Daoy (cell line): ENCODE measurements at regions not wholly inside any gene's neighbourhood (a gene's known extent, or its start where the extent isn't known, plus 50 kb on each side); places are given as distances from the start of the nearest gene placed in this dataset.
A peak's percentile ranks its signal among the peaks of the same experiment; 100 is the strongest.
"Not testable (repeated sequence)": the region's sequence is repeated elsewhere in the genome, so short reads cannot be mapped to it uniquely, and the experiment has no call there.

Source experiments
- DNase-seq: peaks from one replicate; pipeline ENCODE4 v3.0.0-alpha.2; 2015; ENCODE audit warnings: low read depth

DNA sequence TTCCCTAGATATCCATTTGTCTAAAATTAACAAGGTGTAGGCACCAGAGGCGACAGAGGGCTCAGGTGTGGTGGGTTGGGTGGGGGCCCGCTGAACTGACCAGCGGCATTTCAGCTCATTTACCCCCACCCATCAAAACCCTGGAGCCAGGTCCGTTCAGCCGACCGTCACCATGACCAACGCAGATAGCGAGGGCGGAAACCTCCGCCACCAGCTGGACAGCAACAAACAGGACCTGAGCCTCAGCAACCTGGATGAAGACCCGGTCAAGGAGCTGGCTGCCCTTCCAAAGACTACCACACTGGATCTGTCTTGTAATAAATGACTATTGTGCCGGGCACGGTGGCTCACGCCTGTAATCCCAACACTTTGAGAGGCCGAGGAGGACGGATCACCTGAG, 120.8 kb upstream of the LGSN start:
- no peak for DNase-seq

DNA sequence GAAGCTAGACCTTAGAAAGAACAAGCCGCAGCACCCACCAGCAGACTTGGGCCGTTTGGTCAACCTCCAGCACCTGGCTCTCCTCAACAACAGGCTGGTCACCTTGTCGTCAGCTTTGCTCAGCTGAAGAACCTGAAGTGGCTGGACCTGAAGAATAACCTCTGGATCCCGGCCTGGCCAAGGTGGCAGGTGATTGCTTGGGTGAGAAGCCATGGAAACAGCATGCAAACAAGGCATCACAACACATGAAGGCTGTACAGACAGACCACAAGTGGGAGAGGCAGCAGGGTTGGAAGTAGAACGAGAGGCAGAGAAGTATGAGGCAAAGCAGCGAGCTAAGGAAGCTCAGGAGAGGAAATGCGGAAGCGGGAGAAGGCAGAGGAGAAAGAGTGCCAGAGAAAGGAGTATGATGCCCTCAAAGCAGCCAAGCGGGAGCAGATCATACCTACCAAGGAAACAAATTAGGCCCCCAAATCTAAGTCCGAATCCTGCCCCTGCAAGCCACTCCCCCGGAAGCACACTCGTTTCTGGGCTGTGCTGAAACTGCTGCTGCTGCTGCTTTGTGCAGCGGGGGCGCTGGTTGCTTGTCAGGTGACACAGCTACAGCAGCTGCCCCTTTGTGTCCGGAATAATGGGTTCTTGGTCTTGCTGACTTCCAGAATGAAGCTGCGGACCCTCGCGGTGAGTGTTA, 121.6 kb upstream of the LGSN start:
- DNase-seq, result peak; percentile 5

DNA sequence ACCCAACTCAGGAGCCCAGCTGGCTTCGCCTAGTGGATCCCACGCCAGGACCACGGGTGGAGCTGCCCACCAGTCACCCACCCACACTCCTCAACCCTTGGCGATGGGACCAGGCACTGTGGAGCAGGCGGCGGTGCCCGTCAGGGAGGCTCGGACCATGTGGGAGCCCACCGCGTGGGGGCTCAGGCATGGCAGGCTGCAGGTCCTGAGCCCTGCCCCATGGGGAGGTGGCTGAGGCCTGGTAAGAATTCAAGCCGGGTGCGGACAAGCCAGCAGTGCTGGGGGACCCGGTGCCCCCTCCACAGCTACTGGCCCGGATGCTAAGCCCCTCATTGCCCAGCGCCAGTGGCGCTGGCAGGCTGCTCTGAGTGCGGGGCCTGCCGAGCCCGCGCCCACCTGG, 123.1 kb upstream of the LGSN start:
- no peak for DNase-seq

DNA sequence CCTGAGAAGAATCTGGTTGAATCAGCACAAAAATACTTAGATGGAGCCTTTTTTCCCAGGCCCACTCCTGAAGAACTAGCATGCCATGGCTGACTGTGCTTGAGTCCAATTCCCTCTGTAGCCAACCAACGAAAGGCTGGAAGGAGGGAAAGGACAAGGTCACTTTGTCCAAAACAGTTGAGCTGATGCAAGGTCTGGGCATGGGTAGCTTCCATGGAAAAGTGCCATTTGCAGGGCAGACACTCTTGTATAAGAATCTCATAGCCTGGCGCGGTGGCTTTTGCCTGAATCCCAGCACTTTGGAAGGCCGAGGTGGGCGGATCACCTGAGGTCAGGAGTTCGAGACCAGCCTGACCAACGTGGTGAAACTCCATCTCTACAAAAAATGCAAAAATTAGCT, 125.0 kb upstream of the LGSN start:
- no peak for DNase-seq

DNA sequence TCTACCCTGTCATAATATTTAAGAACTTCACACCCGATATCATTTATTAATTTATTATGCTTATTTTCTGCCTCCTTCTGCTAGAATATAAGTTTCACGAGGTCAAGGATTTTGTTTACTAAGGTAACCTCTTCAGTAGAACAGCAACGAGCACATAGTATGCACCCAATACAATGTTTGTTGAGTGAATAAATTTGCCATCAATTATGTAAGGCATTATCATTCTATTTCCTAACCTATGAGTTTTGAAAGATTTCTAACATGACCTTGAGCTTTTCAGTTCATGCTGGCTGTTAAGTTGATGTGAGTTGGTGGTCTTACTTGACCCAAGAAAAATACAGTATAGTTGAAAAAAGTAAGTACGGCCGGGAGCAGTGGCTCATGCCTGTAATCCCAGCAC, 125.9 kb upstream of the LOC128125822 start:
- no peak for DNase-seq

DNA sequence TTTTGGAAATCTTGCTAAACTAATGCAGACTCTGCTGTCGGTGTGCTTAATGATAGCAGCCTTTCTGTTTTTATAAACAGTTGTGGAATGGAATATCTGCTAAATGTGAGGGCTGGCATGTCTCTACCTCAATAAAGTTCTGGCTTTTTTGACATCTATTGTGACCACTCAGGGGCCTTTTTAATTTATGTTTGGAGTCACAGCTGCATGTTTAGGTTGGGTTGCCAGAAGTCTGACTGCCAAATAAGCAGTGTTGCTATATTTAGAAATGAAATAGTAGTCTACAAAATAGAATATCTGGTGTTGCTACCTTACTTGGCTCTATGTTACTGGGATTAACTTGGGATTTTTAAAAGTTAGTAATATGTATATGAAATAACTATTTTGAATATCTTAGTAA, 125.1 kb upstream of the LOC128125822 start:
- no peak for DNase-seq

DNA sequence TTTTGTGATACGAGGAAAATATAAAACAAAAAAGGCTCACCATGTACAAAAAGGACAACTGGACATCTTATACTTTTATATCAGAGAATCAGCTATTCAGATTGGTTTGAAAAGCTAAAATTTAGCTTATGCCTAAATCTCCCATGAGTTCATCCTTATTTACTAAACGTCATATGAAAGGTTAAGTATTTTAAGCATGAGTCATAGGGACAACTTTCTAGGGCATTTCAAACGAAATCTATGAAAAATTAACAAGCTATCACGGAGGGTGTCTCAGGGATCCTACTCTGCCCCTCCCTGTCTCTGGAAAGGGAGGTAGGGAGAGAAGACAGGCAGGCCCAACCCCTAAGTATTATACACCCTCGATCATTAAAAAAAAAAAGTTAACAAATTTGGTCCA, 124.1 kb upstream of the LOC128125822 start:
- no peak for DNase-seq

DNA sequence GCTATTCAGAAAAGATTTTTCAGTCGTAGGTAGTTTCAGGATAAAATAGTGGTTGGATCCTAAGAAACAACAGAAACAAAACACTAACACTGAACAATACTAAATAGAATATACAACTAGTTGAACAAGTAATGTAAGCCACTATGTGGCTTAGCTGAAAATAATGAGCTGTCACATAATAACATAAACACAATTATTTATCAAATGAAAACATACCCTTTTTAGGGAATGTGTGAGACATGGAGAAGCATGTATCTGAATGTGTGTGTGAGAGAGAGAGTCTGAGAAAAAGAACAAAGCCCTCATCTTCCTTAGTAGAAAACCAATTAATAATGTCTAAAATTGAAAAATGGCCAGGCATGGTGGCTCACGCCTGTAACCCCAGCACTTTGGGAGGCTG, 122.6 kb upstream of the LOC128125822 start:
- DNase-seq, result no peak

DNA sequence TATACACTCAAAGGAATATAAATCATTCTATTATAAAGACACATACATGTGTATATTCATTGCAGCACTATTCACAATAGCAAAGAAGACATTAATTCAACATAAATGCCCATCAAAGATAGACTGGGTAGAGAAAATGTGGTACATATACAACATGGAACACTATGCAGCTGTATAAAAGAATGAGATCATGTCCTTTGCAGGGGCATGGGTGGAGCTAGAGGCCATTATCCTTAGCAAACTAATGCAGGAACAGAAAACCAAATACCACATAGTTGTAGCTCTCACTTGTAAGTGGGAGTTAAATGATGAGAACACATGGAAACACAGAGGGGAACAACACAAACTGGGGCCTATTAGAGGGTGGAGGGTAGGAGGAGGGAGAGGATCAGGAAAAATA, 121.0 kb upstream of the LOC128125822 start:
- no peak for DNase-seq

DNA sequence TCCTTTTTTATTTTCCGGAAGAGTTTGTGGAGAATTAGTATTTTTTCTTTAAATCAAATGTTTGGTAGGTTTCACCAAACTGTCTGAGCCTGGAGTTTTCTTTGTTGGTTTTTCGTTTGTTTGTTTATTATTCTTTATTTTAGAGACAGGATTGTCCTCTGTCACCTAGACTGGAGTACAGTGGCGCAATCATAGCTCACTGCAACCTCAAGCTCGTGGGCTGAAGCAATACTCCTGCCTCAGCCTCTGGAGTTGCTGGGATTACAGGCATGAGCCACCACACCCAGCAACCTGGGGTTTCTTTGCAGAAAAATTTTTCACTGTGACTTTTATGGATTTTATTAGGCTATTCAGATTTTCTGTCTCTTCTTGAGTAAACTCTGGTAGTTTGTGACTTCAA, 120.2 kb upstream of the LOC128125822 start:
- DNase-seq, result no peak

DNA sequence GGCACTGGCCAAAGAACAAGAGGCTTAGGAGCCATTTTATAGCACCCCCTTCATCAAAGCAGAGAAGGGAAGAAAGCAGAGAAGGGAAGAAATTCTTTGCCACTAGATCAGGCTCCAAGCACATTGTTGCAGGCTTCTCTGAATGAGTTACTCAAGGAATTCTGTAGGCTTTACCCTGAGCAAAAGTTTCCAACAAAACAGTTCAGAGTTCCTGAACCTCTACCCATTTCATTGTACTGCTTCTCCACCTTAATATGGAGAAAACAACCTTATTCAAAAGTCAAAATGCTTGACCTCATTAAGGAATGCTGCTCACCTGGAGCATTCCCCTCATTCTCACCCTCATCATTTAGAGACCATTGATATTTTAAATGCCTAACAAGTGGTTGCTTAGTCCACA, 115.5 kb upstream of the LOC128125822 start:
- no peak for DNase-seq

DNA sequence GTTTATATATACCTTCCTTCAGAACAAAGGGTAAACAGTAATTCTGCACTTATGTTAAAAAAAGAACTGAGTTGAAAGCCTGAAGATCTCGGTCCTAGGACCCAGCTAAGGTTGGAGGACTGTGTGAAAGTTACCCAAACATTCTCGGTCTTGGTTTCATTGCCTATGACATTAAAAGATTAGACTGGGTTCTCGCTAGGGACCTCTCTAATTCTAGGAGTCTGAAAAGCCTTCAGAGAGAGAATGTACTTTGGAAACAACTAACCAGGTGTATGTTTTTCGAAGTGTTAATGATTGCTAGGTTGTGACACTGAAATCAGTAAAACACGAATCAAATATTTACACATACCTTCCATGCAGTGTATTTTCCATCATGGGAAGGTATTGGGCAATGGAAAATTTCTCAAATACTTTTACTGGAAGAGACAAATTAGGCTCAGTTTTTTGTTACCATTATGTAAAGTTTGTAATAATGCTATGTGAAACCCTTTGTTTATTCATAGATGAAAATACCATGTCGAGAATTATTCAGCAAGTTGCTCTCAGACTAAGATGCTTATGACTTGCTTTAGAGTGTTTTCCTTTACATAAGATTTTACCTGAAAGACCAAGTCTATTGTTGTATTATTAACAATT, 113.7 kb upstream of the LOC128125822 start:
- DNase-seq, result no peak

DNA sequence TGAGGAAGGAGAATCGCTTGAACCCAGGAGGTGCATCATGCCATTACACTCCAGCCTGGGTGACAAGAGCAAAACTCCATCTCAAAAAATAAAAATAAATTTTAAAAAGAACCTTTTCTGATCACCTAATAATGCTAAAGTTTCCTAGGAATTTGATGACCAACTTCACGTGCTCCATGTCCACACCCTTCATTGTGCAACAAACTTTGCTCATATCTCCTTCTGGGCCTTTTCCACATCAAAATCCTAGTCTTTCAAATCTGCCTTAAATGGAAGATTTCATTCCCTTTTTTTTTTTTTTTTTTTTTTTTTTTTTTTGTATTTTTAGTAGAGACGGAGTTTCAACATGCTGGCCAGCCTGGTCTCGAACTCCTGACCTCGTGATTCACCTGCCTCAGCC, 112.5 kb upstream of the LOC128125822 start:
- no peak for DNase-seq

DNA sequence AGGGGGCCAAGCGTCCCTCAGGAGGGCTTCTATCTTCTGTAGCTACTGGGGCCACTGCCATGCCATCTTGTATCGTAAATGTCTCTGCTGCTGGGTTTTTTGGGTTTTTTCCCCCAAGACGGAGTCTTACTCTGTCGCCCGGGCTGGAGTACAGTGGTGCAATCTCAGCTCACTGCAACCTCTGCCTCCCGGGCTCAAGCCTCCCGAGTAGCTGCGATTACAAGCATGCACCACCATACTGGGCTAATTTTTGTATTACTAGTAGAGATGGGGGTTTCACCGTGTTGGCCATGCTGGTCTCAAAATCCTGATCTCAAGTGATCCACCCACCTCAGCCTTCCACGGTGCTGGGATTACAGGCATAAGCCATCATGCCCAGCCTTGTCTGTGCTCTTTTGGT, 111.3 kb upstream of the LOC128125822 start:
- no peak for DNase-seq

DNA sequence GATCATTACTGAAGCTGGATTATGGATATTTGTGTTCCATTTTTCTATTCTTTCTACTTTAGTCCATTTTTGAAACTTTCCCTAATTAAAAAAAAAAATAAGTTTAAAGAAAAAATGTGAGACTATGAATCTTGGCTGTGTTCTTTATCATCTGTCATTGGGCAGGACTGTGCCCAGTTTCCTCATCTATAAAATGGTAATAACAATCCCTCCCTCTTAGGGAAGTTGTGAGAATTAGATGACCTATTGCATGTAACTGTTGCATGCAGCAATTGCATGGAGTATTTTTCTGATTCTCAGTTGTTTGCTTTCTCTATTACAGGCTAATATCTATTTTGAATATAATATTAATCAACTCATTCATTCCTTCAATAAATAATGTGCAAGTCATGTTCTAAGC, 108.2 kb upstream of the LOC128125822 start:
- no peak for DNase-seq

DNA sequence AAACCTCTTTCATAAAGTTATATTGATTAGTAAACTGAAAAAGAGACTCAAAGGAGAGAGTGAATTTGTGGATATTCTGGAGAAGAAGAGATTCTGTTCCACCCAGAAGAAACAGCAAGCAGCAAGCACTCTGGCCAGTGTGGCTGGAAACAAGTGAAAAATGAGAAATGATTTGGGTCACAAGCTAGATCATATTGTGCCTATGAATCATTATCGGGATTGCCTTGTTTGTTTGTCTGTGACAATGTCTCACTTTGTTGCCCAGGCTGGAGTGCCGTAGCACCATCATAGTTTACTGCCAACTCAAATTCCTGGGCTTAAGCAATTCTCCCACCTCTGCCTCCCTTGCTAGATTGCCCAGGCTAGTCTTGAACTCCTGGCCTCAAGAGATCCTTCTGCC, 106.5 kb upstream of the LOC128125822 start:
- no peak for DNase-seq

DNA sequence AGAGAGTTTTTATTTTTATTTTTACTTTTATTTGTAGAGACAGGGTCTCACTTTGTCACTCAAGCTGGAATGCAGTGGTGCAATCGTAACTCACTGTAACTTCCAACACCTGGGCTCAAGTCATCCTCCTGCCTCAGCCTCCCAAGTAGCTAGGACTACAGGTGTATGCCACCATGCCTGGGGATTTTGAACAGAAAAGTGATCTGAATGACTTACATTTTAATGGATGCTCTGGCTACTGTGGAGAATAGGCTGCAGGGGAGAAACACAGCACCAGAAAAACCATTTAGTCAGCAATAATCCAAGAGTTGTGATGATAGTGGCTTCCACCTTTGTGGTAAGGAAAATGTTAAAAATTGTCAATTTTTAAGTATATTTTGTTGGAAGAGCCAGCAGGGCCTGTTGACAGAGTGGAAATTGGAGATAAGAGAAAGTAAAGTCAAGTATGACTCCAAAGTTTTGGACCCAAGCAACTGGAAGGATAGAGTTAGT, 106.0 kb upstream of the LOC128125822 start:
- DNase-seq, result no peak

DNA sequence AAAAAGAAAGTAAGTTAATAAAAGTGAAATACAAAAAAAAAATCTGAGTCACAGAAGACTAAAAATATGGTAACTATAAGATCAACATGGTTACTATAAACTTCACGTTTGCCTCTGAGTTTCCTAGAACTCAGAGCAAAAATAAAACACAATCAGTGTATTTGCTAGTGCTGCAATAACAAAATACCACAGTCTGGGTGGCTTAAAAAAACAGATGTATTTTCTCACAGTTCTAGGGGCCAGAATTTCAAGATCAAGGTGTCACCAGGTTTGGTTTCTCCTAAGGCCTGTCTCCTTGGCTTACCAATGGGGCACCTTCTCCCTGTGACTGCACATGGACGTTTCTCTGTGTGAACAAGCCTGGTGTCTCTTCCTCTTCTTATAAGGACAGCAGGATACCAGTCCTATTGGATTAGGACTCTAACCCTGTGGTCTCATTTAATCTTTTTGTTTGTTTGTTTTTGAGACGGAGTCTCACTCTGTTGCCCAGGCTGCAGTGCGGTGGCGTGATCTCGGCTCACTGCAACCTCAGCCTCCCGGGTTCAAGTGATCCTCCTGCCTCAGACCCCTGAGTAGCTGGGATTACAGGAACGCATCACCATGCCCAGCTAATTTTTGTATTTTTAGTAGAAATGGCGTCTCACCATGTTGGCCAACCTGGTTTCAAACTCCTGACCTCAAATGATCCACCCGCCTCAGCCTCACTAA, 104.9 kb upstream of the LOC128125822 start:
- DNase-seq, result no peak

DNA sequence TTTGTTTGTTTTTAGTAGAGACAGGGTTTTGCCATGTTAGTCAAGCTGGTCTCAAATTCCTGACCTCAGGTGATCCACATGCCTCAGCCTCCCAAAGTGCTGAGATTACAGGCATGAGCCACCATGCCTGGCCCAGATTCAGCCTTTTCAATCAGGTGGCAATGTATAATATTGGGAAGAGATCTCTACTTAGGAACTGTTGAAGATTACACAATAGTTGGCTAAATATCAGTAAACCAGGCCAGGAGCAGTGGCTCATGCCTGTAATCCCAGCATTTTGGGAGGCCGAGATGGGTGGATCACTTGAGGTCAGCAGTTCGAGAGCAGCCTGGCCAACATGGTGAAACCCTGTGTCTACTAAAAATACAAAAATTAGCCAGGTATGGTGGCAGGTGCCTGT, 101.1 kb upstream of the LOC128125822 start:
- not testable (repeated sequence) for DNase-seq

DNA sequence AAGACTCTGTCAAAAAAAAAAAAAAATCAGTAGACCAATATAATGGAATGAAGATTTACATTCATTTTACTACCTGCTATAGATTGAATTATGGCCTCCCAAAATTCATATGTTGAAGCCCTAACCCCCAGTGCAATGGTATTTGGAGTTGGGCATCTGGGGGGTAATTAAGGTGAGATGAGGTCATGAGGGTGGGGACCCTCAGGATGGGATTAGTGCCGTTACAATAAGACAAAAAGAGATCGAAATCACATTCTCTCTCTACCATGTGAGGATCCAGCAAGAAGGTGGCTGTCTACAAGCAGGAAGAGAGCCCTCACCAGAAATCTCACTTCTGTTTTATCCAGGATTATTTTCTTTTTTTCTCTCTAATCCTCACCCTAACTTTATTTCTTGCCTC, 100.6 kb upstream of the LOC128125822 start:
- DNase-seq, result no peak

DNA sequence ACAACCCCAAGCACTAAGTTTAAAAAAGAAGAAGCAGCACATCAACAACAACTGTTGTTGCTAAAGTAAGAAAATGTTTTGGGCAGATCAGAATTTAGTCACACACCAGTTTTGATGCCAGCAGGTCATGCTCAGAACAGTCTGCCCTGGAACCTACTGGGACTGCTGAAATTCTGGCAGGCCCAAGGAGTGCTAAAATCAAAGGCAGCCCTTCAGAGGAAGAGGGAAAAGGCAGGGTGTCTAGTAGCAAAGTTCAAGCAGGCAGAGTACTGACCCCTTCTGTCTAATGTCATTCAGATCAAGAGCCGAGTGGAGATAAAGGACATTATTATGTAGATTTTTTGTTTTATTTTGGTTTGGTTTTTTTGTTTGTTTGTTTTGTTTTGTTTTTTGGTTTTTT, 96.6 kb upstream of the LOC128125822 start:
- no peak for DNase-seq

DNA sequence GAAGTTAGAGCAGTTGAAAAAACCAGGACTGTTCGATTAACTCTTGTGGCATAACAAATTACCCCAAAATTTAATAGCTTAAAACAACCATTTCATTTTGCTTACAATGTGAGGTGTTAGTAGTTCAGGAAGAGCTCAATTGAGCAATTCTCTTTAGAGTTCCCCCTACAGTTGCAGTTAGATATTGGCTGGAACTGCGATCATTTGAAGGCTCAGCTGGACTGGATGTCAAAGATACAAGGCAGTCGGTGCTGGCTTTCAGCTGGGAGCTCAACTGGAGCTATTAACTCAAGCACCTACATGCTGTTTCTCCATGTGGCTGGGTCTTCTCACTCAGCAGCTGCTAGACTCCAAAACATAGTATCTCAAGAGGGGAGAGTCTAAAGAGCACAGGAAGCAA, 96.0 kb upstream of the LOC128125822 start:
- DNase-seq, result no peak

DNA sequence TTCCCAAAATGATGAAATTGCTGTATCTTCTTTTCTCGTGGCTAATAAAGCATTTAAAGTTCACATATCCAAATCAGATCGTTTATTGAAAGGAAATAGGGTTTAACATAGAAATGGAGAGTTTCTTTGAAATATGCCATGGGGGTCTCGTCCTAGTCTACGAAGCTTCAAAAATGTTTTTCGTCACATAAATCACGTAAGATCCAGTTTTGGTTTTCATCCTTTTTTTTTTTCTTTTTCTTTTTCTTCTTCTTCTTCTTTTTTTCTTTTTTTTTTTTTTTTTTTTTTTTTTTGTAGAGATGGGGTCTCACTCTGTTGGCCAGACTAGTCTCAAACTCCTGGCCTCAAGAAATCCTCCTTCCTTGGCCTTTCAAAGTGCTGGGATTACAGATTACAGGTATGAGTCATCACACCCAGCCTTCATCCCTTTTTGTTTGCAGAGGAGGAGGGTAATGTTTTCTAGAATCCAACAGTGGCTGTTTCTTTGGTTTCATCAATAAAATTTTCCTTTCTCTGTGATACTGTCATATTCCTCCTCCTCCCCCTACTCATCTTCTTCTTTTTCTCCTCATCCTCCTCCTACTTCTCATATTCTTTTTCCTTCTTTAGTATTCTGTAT, 94.7 kb upstream of the LOC128125822 start:
- no peak for DNase-seq
